ENCODE measurements at regions not wholly inside any gene's neighbourhood (a gene's known extent, or its start where the extent isn't known, plus 50 kb on each side); places are given as distances from the start of the nearest gene placed in this dataset.

GRCh38 chr2:7766088-7766722 is 849.0 kb downstream of the RNF144A start:
- Histone ChIP-seq H2AFZ (ENCODE audit: low read depth, low read length) (no peak overlapping the region), H3K36me3 (ENCODE audit: insufficient read depth, low read length) (no peaks in the 10 kb centered on the region), H3K4me3 (ENCODE audit: low read length) (no peak overlapping the region), H3K4me1 (ENCODE audit: insufficient read depth, low read length) (no peaks in the 10 kb centered on the region), H3K27me3 (ENCODE audit: insufficient read depth, low read length) (no peaks in the 10 kb centered on the region), H3K9me3 (ENCODE audit: low read length) (peaks cover 3% of the 10 kb centered on the region)

GRCh38 chr2:7766978-7767565 is 849.9 kb downstream of the RNF144A start:
- H3K36me3 ChIP-seq (ENCODE audit: insufficient read depth, low read length), result no peaks in the 10 kb centered on the region
- H3K4me3 ChIP-seq (ENCODE audit: low read length), result no peak overlapping the region
- H3K27me3 ChIP-seq (ENCODE audit: insufficient read depth, low read length), result no peaks in the 10 kb centered on the region
- no peaks in the 10 kb centered on the region for H3K4me1 ChIP-seq (ENCODE audit: insufficient read depth, low read length)
- H2AFZ ChIP-seq (ENCODE audit: low read depth, low read length), result no peak overlapping the region
- H3K9me3 ChIP-seq (ENCODE audit: low read length), result peaks cover 3% of the 10 kb centered on the region

GRCh38 chr2:7767902-7768301 is 850.7 kb downstream of the RNF144A start:
- no peaks in the 10 kb centered on the region for H3K27me3 ChIP-seq (ENCODE audit: insufficient read depth, low read length)
- H3K4me1 ChIP-seq (ENCODE audit: insufficient read depth, low read length), result no peaks in the 10 kb centered on the region
- H2AFZ ChIP-seq (ENCODE audit: low read depth, low read length), result no peak overlapping the region
- H3K9me3 ChIP-seq (ENCODE audit: low read length), result peaks cover 2% of the 10 kb centered on the region
- H3K4me3 ChIP-seq (ENCODE audit: low read length), result no peak overlapping the region
- H3K36me3 ChIP-seq (ENCODE audit: insufficient read depth, low read length), result no peaks in the 10 kb centered on the region

GRCh38 chr2:7771781-7772180 is 854.6 kb downstream of the RNF144A start:
- Histone ChIP-seq H3K9me3 (ENCODE audit: low read length) (no peaks in the 10 kb centered on the region), H3K4me3 (ENCODE audit: low read length) (no peak overlapping the region), H3K4me1 (ENCODE audit: insufficient read depth, low read length) (no peaks in the 10 kb centered on the region), H3K27me3 (ENCODE audit: insufficient read depth, low read length) (no peaks in the 10 kb centered on the region), H2AFZ (ENCODE audit: low read depth, low read length) (no peak overlapping the region), H3K36me3 (ENCODE audit: insufficient read depth, low read length) (no peaks in the 10 kb centered on the region)

GRCh38 chr2:7773362-7774360 is 856.4 kb downstream of the RNF144A start:
- no peaks in the 10 kb centered on the region for H3K27me3 ChIP-seq (ENCODE audit: insufficient read depth, low read length)
- no peaks in the 10 kb centered on the region for H3K9me3 ChIP-seq (ENCODE audit: low read length)
- H3K4me3 ChIP-seq (ENCODE audit: low read length), result no peak overlapping the region
- no peaks in the 10 kb centered on the region for H3K36me3 ChIP-seq (ENCODE audit: insufficient read depth, low read length)
- no peaks in the 10 kb centered on the region for H3K4me1 ChIP-seq (ENCODE audit: insufficient read depth, low read length)
- no peak overlapping the region for H2AFZ ChIP-seq (ENCODE audit: low read depth, low read length)

- no peaks in the 10 kb centered on the region for H3K9me3 ChIP-seq (ENCODE audit: low read length)
- no peaks in the 10 kb centered on the region for H3K27me3 ChIP-seq (ENCODE audit: insufficient read depth, low read length)
- no peak overlapping the region for H3K4me3 ChIP-seq (ENCODE audit: low read length)
- no peak overlapping the region for H2AFZ ChIP-seq (ENCODE audit: low read depth, low read length)
- H3K4me1 ChIP-seq (ENCODE audit: insufficient read depth, low read length), result no peaks in the 10 kb centered on the region
- no peaks in the 10 kb centered on the region for H3K36me3 ChIP-seq (ENCODE audit: insufficient read depth, low read length)
These were observed 857.3 kb downstream of the RNF144A start for GRCh38 chr2:7774481-7774880.

GRCh38 chr2:7777668-7778067 is 860.5 kb downstream of the RNF144A start:
- Histone ChIP-seq H3K27me3 (ENCODE audit: insufficient read depth, low read length) (no peaks in the 10 kb centered on the region), H3K4me1 (ENCODE audit: insufficient read depth, low read length) (no peaks in the 10 kb centered on the region), H3K4me3 (ENCODE audit: low read length) (no peak overlapping the region), H2AFZ (ENCODE audit: low read depth, low read length) (no peak overlapping the region), H3K36me3 (ENCODE audit: insufficient read depth, low read length) (no peaks in the 10 kb centered on the region), H3K9me3 (ENCODE audit: low read length) (no peaks in the 10 kb centered on the region)

- H3K9me3 ChIP-seq (ENCODE audit: low read length), result no peaks in the 10 kb centered on the region
- H3K36me3 ChIP-seq (ENCODE audit: insufficient read depth, low read length), result no peaks in the 10 kb centered on the region
- no peaks in the 10 kb centered on the region for H3K4me1 ChIP-seq (ENCODE audit: insufficient read depth, low read length)
- no peaks in the 10 kb centered on the region for H3K27me3 ChIP-seq (ENCODE audit: insufficient read depth, low read length)
- no peak overlapping the region for H2AFZ ChIP-seq (ENCODE audit: low read depth, low read length)
- no peak overlapping the region for H3K4me3 ChIP-seq (ENCODE audit: low read length)
These were observed 863.1 kb downstream of the RNF144A start for GRCh38 chr2:7780321-7780720.

- H3K4me3 ChIP-seq (ENCODE audit: low read length), result no peak overlapping the region
- H3K36me3 ChIP-seq (ENCODE audit: insufficient read depth, low read length), result no peaks in the 10 kb centered on the region
- H2AFZ ChIP-seq (ENCODE audit: low read depth, low read length), result no peak overlapping the region
These were observed 868.5 kb downstream of the RNF144A start for GRCh38 chr2:7785700-7786099.

GRCh38 chr2:7788736-7789135 is 871.5 kb downstream of the RNF144A start:
- no peaks in the 10 kb centered on the region for H3K4me1 ChIP-seq (ENCODE audit: insufficient read depth, low read length)
- H3K36me3 ChIP-seq (ENCODE audit: insufficient read depth, low read length), result no peaks in the 10 kb centered on the region

More at GRCh38 chr2:7785700-7786099, 868.5 kb downstream of the RNF144A start:
- H3K4me1 ChIP-seq (ENCODE audit: insufficient read depth, low read length), result no peaks in the 10 kb centered on the region
- no peaks in the 10 kb centered on the region for H3K27me3 ChIP-seq (ENCODE audit: insufficient read depth, low read length)
- no peaks in the 10 kb centered on the region for H3K9me3 ChIP-seq (ENCODE audit: low read length)

GRCh38 chr2:7792031-7792651 is 874.9 kb downstream of the RNF144A start:
- Histone ChIP-seq H3K27me3 (ENCODE audit: insufficient read depth, low read length) (no peaks in the 10 kb centered on the region), H3K36me3 (ENCODE audit: insufficient read depth, low read length) (no peaks in the 10 kb centered on the region), H2AFZ (ENCODE audit: low read depth, low read length) (no peak overlapping the region), H3K4me1 (ENCODE audit: insufficient read depth, low read length) (no peaks in the 10 kb centered on the region), H3K9me3 (ENCODE audit: low read length) (no peaks in the 10 kb centered on the region), H3K4me3 (ENCODE audit: low read length) (no peak overlapping the region)

More at GRCh38 chr2:7788736-7789135, 871.5 kb downstream of the RNF144A start:
- H3K4me3 ChIP-seq (ENCODE audit: low read length), result no peak overlapping the region
- H3K27me3 ChIP-seq (ENCODE audit: insufficient read depth, low read length), result no peaks in the 10 kb centered on the region
- H3K9me3 ChIP-seq (ENCODE audit: low read length), result no peaks in the 10 kb centered on the region
- no peak overlapping the region for H2AFZ ChIP-seq (ENCODE audit: low read depth, low read length)

- H3K4me3 ChIP-seq (ENCODE audit: low read length), result no peak overlapping the region
- H3K4me1 ChIP-seq (ENCODE audit: insufficient read depth, low read length), result no peaks in the 10 kb centered on the region
- H3K36me3 ChIP-seq (ENCODE audit: insufficient read depth, low read length), result no peaks in the 10 kb centered on the region
- no peaks in the 10 kb centered on the region for H3K27me3 ChIP-seq (ENCODE audit: insufficient read depth, low read length)
- H3K9me3 ChIP-seq (ENCODE audit: low read length), result no peaks in the 10 kb centered on the region
- H2AFZ ChIP-seq (ENCODE audit: low read depth, low read length), result no peak overlapping the region
These were observed 878.8 kb downstream of the RNF144A start for GRCh38 chr2:7795778-7796563.

Measured in neuron (in vitro differentiated cells).